ENCODE measurements at regions not wholly inside any gene's neighbourhood (a gene's known extent, or its start where the extent isn't known, plus 50 kb on each side); places are given as distances from the start of the nearest gene placed in this dataset.

DNA sequence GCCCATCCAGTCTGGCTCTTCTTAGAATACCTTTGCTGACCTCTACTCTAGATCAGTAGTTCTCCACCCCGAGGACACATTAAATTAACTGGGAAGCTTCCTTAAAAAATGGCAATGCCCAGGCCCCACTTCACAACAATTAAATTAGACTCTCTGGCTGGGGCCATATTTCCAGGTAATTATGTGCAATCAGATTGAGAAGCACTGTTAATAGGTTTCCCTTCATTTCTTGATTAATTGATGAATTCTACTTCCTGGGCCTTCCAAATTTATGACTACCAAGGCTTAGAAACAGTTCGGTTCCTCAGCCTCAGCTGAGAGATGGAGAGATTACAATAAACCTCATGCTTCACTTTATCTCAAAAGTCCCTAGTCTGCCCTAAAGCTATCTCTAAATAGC lies 71.7 kb upstream of the LIMCH1 start:
- no peak for DNase-seq

GRCh38 chr4:41468122-41468521 lies 69.8 kb upstream of the LIMCH1 start:
- no peak for DNase-seq

- no peak for DNase-seq
Measured at GRCh38 chr4:41471126-41472071, 66.6 kb upstream of the LIMCH1 start.

GRCh38 chr4:41472081-41472480 lies 65.9 kb upstream of the LIMCH1 start:
- no peak for DNase-seq

- DNase-seq, result no peak
Measured at GRCh38 chr4:41473176-41473575, 64.8 kb upstream of the LIMCH1 start.

- no peak for DNase-seq
Measured at GRCh38 chr4:41475402-41475801, 62.6 kb upstream of the LIMCH1 start.

DNA sequence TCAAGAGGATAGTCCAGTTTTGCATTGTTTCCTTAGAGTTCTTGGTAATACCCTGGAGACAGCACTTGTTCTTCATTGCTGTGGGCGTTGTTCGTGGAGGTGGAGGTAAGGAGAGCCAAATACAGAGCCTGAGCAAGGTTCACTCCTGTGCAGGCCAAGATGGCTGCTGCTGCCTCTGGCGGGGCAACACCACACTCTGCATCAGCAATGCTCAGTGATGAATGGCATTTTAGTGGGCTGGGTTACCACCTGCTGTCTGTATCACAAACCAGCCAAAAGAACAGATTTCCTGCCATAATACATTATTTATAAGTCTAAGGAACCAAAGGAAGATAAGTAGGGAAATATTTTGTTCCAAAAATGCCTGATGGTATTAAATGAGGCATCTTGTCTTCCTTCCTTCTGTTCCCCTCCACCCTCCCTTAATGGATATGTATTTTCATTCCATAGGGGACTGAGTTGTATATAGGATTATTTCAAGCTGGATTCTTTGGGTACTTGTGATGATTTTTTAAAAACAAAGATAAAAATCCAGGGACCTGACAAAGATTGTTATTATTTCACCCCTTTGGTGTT lies 61.6 kb upstream of the LIMCH1 start:
- DNase-seq, result no peak

GRCh38 chr4:41477181-41477905 lies 60.6 kb upstream of the LIMCH1 start:
- no peak for DNase-seq

- DNase-seq, result no peak
Measured at GRCh38 chr4:41478518-41478917, 59.4 kb upstream of the LIMCH1 start.

GRCh38 chr4:41480896-41481311 lies 57.1 kb upstream of the LIMCH1 start:
- DNase-seq, result no peak

DNA sequence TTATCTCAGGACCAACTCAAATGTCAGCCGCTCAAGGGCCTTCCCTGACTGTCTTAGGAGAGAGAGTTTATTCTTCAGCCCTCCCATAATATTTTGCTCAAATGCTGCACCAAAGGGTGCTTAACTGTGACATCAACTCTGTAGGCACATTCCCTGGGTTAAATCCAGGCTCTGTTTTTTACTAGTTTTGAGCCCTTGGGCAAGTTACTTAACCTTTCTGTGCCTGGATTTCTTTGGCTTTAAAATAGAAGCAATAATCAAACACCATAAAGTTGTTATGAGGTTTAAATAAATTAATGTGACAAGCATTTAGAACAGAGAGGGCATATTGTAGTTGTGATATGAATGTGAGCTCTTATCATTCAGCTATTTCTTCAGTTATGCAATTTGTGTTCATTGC lies 54.2 kb upstream of the LIMCH1 start:
- DNase-seq, result no peak

- DNase-seq, result no peak
Measured at GRCh38 chr4:41485041-41485440, 52.9 kb upstream of the LIMCH1 start.

- DNase-seq, result no peak
Measured at GRCh38 chr4:41487868-41488440, 50.0 kb upstream of the LIMCH1 start.

Data from NCI-H2171 (cell line).